PC-9 (cell line): ENCODE measurements at regions not wholly inside any gene's neighbourhood (a gene's known extent, or its start where the extent isn't known, plus 50 kb on each side); places are given as distances from the start of the nearest gene placed in this dataset.

Experiments
- CTCF ChIP-seq: fragments of 200-600 bp; sonication (generic); conservative IDR thresholded peaks from 2 replicates; pipeline ENCODE4 v1.6.1; 2017; ENCODE audit warnings: mixed run types, antibody characterized with exemption, mild to moderate bottlenecking, moderate library complexity
- EZH2 ChIP-seq: fragments of 200-600 bp; sonication (generic); IDR thresholded peaks from 2 replicates; pipeline ENCODE4 v1.8.0; 2017; ENCODE audit warnings: antibody characterized with exemption, low read depth

GRCh38 chr21:29475329-29475728 lies 176.6 kb downstream of the BACH1 start:
- TF ChIP-seq CTCF = no peak
- no peak for TF ChIP-seq EZH2
